ENCODE measurements at regions not wholly inside any gene's neighbourhood (a gene's known extent, or its start where the extent isn't known, plus 50 kb on each side); places are given as distances from the start of the nearest gene placed in this dataset.
"Not testable (repeated sequence)": the region's sequence is repeated elsewhere in the genome, so short reads cannot be mapped to it uniquely, and the experiment has no call there.

- peak in 1 of 51 donors; percentile 8 for DNase-seq
Observed at GRCh38 chr12:25789541-25789944, 168.9 kb upstream of the RASSF8 start.

DNA sequence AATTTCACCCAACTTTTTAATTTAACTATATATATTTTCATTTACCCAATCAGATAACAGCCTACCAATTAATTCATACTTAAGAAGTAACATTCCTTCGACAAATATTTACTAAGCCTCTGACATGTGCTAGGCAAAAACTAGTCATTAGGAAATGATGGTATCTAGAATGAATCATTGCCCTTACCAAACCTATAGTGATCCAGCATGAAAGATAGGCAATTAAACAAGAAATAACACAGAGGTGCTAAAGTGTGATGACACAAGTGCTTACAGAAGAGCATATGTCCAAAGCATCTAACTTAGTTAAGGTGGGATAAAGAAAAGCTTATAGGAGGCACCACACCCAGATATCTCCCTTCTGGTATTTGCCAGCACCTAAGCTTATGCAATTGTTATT is 166.5 kb upstream of the RASSF8 start:
- DNase-seq = no peak

GRCh38 chr12:25793196-25793595 is 165.3 kb upstream of the RASSF8 start:
- DNase-seq = no peak

- DNase-seq = no peak
Observed at GRCh38 chr12:25794571-25794970, 163.9 kb upstream of the RASSF8 start.

DNA sequence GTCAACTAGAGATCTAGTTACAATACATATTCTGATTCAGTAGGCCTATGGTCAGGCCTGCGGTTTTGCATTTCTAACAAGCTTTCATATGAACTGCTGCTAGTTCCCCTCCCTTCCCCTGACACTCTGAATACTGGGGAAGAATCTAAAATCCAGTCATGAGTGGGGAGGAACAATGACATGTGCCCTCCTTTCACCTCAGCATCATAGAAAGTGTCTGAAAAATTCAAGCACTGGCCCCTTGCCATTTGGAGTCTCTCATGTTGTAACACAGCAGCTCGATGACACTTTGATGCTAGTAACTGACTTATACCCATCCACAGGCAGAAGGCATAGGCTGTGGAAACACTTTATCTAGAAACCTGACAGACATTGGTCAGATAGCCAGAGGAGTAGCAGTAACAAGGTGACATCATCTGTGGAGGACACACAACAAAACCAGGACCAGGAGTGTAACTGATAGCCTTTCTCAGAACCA is 161.9 kb upstream of the RASSF8 start:
- DNase-seq = no peak

DNA sequence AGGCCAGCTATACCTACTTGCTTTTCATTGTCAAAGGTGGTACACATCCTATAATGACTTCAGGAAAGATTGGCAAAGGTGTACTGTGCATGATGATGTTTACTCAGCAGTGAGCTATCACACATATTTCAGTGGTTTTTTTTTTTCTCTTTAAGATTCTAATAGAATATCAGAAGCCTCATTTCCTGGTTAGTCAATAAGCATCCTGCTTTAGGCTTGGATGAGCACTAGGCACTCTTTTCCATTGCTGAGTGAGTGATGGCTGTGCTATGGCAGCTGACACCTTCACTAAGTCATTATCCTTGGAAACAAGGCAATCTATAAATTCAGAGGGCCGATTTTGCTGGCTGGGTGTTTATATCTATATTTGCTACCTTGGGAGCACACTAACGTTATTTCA is 161.1 kb upstream of the RASSF8 start:
- no peak for DNase-seq

GRCh38 chr12:25797949-25798348 is 160.5 kb upstream of the RASSF8 start:
- no peak for DNase-seq

- DNase-seq = no peak
Observed at GRCh38 chr12:25800101-25800500, 158.4 kb upstream of the RASSF8 start.

DNA sequence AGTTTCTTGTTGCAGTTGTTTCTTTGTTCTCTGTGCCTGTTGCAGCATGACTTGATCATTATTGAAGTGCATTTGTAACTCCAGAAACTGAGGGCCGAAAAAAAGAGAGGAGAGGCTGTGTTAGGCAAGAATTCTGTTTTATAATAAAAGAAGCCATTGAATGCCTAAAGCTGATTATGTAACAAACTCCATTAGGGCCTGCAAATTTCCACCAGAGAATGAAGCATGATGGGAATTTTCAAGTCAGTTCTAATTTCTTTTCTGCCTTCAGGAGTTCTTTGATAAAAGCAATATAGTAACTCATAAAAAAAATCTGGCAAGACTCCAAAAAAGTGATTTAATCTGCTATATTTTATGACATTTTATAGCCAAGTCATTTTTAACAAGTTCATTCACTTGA is 156.7 kb upstream of the RASSF8 start:
- DNase-seq = peak in 1 of 51 donors; percentile 15

DNA sequence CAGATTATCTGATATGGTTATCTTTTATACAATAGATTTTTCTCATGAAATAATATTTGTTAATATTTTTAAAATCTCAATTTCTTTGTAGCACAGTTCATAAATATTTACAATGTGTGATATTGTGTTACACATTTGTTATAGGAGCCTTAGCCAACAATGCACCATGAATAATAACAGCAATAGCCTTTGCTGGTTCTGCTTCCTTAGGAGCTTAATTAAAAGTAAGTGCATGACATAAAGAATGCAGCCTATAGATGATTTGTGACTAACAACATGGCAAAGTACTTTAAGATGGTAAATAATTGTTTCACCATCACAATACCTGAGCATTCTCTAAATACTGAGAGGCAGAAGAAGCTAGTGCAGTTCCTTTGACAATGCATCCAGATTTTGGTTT is 156.3 kb upstream of the RASSF8 start:
- no peak for DNase-seq

- DNase-seq = not testable (repeated sequence)
Observed at GRCh38 chr12:25803029-25803664, 155.3 kb upstream of the RASSF8 start.

- not testable (repeated sequence) for DNase-seq
Observed at GRCh38 chr12:25804286-25804685, 154.2 kb upstream of the RASSF8 start.

DNA sequence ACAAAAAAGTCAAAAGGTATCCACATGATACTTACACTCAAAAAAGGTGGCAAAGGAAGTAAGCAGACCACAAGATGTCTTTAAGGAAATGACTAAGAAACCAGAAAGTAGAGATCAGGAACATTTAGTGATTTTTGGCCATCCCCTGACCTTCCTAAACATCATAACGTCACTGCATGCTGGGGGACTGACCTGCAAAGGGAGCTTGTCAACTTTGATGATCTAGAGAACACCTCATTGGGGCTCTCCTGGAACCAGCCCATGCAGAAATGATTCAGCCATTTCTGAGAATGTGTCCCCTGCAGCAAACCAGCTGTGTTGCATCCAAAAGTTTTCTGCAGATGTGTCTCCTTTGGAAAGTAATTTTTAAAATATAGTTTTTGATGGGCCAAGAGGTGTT is 152.2 kb upstream of the RASSF8 start:
- DNase-seq = no peak

DNA sequence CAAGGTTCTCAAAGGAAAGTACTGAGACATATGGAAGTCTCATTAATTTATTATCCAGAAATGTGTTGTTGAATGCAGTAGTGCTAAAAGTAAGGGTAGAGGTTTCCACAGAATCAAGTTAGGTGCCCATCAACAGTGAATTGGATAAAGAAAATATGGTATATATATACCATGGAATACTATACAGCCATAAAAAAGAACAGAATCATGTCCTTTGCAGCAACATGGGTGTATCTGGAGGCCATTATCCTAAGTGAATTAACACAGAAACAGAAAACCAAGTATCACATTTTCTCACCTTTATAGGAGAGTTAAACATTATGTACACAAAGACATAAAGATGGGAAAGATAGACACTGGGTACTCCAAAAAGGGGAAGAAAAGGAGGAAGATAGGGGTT is 149.9 kb upstream of the RASSF8 start:
- DNase-seq = no peak

GRCh38 chr12:25810683-25811082 is 147.8 kb upstream of the RASSF8 start:
- no peak for DNase-seq

DNA sequence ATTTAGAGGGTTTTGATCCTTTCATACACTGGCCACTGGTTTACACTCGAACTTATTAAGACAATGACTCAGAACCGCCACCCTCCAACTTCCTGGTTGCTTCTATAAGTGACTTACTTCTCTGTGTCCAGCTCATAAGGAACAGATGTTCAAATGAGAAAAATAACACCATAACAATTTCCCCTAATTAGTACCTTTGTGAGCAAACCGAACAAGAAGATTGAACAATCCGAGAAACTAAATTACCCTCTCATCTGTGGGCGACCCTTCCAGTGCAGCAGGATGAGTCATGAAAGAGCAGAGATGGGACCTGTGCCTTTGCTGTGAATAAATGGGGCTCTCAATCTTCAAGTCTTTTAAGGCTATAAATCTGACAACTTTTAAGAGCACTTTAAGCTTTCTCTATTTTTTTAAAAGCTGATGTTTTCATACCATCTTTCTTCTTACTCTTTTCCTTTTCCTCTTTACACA is 146.8 kb upstream of the RASSF8 start:
- DNase-seq = peak in 1 of 51 donors; percentile 14

DNA sequence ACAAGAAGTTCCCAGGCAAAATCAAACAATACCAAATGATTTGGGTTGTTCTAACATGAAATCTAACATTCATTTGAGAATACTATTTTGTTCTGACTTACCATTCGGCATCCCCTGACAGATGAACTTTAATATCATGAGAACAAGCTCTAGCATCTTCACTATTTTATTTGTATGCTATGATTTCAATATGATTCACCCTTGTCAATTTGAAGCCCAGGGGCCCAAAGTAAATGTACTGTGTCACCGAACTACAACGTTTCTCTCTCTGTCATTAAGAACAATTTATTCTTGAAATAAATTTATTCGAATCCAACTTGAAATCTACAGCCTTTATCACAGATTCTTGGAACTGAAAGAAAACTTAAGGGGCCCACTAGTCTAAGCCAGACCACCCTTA is 146.2 kb upstream of the RASSF8 start:
- no peak for DNase-seq

DNA sequence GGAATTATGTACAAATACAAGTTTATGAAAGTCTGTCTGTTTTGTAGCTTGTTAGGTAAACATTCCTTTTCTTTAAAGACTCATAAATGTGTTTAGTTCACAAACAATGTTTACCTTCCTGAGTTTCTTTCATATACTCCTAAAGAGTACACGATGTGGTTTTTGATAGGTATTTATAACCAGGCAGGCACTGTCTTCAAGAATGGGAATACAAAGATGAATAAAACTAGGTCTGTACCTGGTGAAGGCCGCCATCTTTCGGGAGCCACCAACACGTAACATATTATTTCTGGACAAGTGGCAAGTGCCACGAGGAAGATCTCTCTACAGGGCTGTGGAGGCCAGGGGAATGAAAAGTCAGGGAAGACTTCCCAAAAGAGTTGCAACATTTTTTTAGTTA is 144.6 kb upstream of the RASSF8 start:
- DNase-seq = no peak

DNA sequence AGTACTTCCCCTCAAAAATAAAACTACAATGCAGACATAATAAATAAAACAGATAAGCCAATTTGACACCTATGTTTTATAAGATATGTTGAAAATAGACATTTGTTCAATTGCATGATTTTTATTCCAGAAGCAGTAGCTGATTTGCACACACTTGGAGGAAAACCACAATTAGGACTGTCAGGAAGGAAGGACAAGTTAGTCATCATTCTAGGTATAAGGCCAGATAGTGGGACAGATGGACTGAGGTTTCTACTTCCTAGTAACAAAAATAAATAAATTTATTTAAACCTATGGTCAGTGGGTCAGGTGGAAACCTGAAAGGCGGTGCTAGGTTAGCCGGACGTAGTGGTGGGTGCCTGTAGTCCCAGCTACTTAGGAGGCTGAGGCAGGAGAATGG is 141.8 kb upstream of the RASSF8 start:
- no peak for DNase-seq

DNA sequence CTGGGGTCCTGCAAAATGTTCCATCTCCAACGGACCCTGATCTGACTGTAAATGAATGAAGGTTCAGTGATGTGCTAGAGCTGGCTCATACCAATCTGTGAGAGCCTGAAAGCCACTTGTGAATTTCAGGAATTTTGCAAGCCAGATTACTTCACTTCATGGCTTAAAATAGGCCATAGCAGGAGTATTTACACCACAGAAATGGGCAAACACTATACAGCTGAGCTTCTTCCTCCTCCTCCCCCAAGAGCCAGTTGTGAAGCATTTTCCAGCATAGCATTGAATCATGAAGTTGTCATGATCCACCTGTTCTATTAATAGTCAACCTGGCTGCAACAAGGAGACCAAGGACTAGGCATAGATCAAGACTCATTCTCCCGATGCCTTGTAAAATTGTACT is 141.3 kb upstream of the RASSF8 start:
- no peak for DNase-seq

DNA sequence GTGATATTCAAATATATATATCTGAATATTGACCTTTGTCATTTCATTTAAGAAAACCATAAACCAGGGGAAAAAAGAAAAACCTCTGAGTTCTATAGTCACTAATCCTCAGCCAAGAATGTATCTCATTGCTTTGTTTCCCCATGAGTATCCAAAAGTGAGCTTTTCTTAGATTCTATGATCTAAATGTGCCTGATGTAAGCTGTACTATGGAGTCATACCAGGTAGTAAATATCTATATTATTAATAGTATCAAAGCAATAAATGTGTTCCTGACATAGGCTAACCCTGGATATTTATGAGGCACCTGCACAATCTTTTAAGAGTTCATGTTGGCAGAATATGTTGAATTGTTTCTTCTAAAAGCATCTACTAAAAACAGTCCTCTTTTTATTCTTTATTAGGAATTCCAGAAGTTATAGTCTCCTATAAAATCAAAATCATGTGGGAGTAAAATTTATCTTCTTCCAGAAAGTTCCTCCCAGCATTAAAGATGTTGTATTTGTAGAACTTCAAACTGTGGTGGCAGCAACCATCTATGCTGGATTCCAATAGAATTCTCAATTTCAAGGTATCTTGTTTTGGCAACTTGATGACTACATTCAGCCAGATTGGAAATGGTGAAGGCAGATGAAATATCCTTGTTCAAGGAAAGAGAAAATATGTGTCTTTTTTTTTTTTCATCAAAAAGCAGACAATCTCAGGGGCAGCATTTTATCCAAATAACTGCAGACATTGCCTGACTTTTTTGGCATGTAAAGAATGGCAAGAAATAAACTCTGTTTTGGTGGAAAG is 139.7 kb upstream of the RASSF8 start:
- DNase-seq = no peak

DNA sequence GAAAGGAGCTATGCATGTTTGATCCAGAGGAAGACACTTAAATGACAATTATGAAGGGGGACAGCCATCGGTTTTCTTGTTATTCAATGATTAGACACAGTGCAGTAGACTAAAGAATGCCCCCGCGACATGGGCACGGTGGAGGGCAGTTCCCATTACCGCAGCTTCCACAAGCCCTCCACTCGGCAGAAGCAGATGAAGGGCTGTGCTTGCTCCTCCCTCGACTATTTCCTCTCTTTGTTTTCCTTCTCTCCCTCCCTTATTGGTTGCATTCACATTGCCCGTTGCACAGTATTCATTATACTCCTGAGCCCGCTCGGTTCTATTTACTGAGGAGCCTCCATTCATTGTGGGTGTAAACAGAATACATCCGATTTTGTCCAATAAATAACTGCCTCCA is 138.8 kb upstream of the RASSF8 start:
- no peak for DNase-seq

GRCh38 chr12:25822281-25822680 is 136.2 kb upstream of the RASSF8 start:
- DNase-seq = no peak
